Right lobe of liver (tissue), 4 donors: ENCODE measurements at regions not wholly inside any gene's neighbourhood (a gene's known extent, or its start where the extent isn't known, plus 50 kb on each side); places are given as distances from the start of the nearest gene placed in this dataset.

ENCODE experiments used
- POLR2A ChIP-seq: fragments of 450-650 bp; IDR thresholded peaks from one replicate; pipeline ENCODE4 v1.6.1; 2017; ENCODE audit warnings: antibody characterized with exemption, mild to moderate bottlenecking
- TF ChIP-seq, protein P1 (sequence below), 4 donors: fragments of 200-600 bp in 3 of 4; fragments of 450-650 bp in 1 of 4; IDR thresholded peaks; one replicate each; pipeline versions ENCODE4 v1.5.1 to v1.8.0; 2016 to 2022; ENCODE audit warnings: antibody characterized with exemption in 4 of 4, mild to moderate bottlenecking in 2 of 4
- donor health status: DM: no; HTN: no; CAD: no.
- donor health status: DM: no; HTN: no; CAD: no.
- donor health status: DM: no; HTN: yes; CAD: no.

DNA sequence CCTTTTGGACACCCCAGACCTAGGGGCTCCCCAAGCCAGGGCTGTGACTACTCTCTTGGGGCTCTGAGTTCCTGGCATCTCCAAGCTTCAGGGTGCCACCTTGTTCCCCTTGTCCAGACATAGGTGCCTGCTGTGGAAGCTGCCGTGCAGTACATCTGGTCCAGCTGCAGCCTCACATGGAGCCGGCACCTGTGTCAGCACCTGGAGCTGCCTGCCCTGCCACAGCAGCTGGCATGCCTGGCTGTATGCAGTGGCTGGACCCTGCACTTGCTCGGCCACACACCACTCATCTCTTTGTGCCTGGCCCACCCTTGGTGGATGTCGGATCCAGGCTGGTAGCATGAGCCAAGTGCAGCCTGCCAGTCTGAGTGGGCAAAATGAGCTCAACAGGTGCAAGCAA lies 775.8 kb downstream of the CDH11 start:
- TF ChIP-seq, protein P1, sequence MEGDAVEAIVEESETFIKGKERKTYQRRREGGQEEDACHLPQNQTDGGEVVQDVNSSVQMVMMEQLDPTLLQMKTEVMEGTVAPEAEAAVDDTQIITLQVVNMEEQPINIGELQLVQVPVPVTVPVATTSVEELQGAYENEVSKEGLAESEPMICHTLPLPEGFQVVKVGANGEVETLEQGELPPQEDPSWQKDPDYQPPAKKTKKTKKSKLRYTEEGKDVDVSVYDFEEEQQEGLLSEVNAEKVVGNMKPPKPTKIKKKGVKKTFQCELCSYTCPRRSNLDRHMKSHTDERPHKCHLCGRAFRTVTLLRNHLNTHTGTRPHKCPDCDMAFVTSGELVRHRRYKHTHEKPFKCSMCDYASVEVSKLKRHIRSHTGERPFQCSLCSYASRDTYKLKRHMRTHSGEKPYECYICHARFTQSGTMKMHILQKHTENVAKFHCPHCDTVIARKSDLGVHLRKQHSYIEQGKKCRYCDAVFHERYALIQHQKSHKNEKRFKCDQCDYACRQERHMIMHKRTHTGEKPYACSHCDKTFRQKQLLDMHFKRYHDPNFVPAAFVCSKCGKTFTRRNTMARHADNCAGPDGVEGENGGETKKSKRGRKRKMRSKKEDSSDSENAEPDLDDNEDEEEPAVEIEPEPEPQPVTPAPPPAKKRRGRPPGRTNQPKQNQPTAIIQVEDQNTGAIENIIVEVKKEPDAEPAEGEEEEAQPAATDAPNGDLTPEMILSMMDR (IDR thresholded peaks at IDR 0.05), result no peak
- no peak for TF ChIP-seq POLR2A
